HCT116 (cell line): ENCODE measurements at regions not wholly inside any gene's neighbourhood (a gene's known extent, or its start where the extent isn't known, plus 50 kb on each side); places are given as distances from the start of the nearest gene placed in this dataset.

Experiments used
- ATAC-seq: fragments of 200-7000 bp; cut with Tn5 transposase; 2 replicates; pipeline ENCODE4 v1.9.1; 2020; ENCODE audit warnings: mild to moderate bottlenecking, moderate library complexity
- BruUV-seq: library from RNA; stranded (reverse); fragments of 400-500 nt; replicated peaks from 2 replicates; lab custom pipeline; 2021; lab: Mats Ljungman, UMichigan
- CTCF ChIA-PET: fragments of 300-600 bp; sonication (Branson Sonifier 250); formaldehyde crosslinking; loops from one replicate; lab custom pipeline; 2021; ENCODE audit warnings: antibody characterized with exemption; lab: Charles Lee
- POLR2A ChIA-PET: fragments of 300-600, 350-600 bp; sonication (Branson Sonifier 250); formaldehyde crosslinking; loops from one replicate; lab custom pipeline; 2021; ENCODE audit warnings: antibody characterized with exemption; lab: Charles Lee
- RAD21 ChIA-PET, 2 experiments: fragments of 300-600 bp; sonication (Branson Sonifier 250); formaldehyde crosslinking; loops; one replicate each; lab custom pipeline; 2023; ENCODE audit warnings: low total read pairs in 2 of 2; ENCODE audit not compliant: uncharacterized antibody in 2 of 2, unreplicated experiment in 2 of 2, low non-redundant PET in 1 of 2; lab: Charles Lee
- DNase-seq: peaks from one replicate; pipeline ENCODE4 v3.0.0-alpha.2; 2010; ENCODE audit warnings: low read depth, low spot score
- H2AFZ ChIP-seq: fragments of 200-600 bp; shearing (Covaris generic), sonication (generic); 2 replicates; pipeline ENCODE4 v1.6.1; 2017; ENCODE audit warnings: low read depth, mixed run types, mixed read lengths, antibody characterized with exemption, low read length; ENCODE audit not compliant: poor library complexity, severe bottlenecking
- H3K27ac ChIP-seq: 2 replicates; pipeline ENCODE4 v1.5.1; 2012; ENCODE audit warnings: low read depth, low read length
- H3K27me3 ChIP-seq: fragments of 200-600 bp; sonication (generic); 2 replicates; pipeline ENCODE4 v1.6.1; 2016; ENCODE audit warnings: mixed run types, low read length, mixed read lengths; ENCODE audit not compliant: insufficient read depth
- H3K36me3 ChIP-seq, 2 experiments: fragments of 200-500 bp in 1 of 2; fragments of 200-600 bp in 1 of 2; sonication (Bioruptor generic) in 1 of 2; sonication (generic) in 1 of 2; 2 replicates each; pipeline versions ENCODE4 v1.5.1 to v1.6.1; 2014 to 2016; ENCODE audit warnings: low read length in 2 of 2, inconsistent platforms in 1 of 2, mixed read lengths in 1 of 2, mixed run types in 1 of 2; ENCODE audit not compliant: insufficient read depth in 2 of 2, control insufficient read depth in 1 of 2
- H3K4me1 ChIP-seq, 2 experiments: fragments of 200-600 bp in 1 of 2; sonication (generic) in 1 of 2; 2 replicates each; pipeline versions ENCODE4 v1.5.1 to v1.6.1; 2012 to 2017; ENCODE audit warnings: low read length in 2 of 2, inconsistent platforms in 1 of 2, mild to moderate bottlenecking in 1 of 2, mixed read lengths in 1 of 2, mixed run types in 1 of 2, moderate library complexity in 1 of 2; ENCODE audit not compliant: insufficient read depth in 2 of 2, control insufficient read depth in 1 of 2
- H3K4me2 ChIP-seq: fragments of 200-600 bp; sonication (generic); 2 replicates; pipeline ENCODE4 v1.6.1; 2017; ENCODE audit warnings: mixed run types, low read length, mixed read lengths
- H3K4me3 ChIP-seq, 2 experiments: fragments of 200-600 bp in 1 of 2; sonication (generic) in 1 of 2; replicated peaks in 1 of 2; 2 replicates each; pipeline ENCODE4 v1.5.1; 2011 to 2016; ENCODE audit warnings: low read length in 2 of 2, control low read depth in 1 of 2, low read depth in 1 of 2, mild to moderate bottlenecking in 1 of 2, mixed read lengths in 1 of 2, mixed run types in 1 of 2
- H3K79me2 ChIP-seq: fragments of 200-600 bp; sonication (generic); 2 replicates; pipeline ENCODE4 v1.6.1; 2017; ENCODE audit warnings: mild to moderate bottlenecking, mixed run types, low read length, moderate library complexity, mixed read lengths; ENCODE audit not compliant: insufficient read depth
- H3K9ac ChIP-seq: fragments of 200-600 bp; sonication (generic); 2 replicates; pipeline ENCODE4 v1.6.1; 2016; ENCODE audit warnings: low read length, mixed read lengths
- H3K9me2 ChIP-seq: fragments of 200-600 bp; sonication (generic), shearing (Covaris generic); 2 replicates; pipeline ENCODE4 v1.6.1; 2017; ENCODE audit warnings: mixed run types, mild to moderate bottlenecking, moderate library complexity; ENCODE audit not compliant: insufficient read depth
- H3K9me3 ChIP-seq, 2 experiments: fragments of 200-500 bp in 1 of 2; fragments of 200-600 bp in 1 of 2; sonication (Bioruptor generic) in 1 of 2; sonication (generic) in 1 of 2; 2 replicates each; pipeline ENCODE4 v1.6.1; 2014 to 2017; ENCODE audit warnings: low read length in 2 of 2, mixed read lengths in 2 of 2, inconsistent platforms in 1 of 2, low read depth in 1 of 2, mild to moderate bottlenecking in 1 of 2, mixed run types in 1 of 2, moderate library complexity in 1 of 2; ENCODE audit not compliant: control insufficient read depth in 1 of 2, insufficient read depth in 1 of 2
- H4K20me1 ChIP-seq: fragments of 200-600 bp; sonication (generic), shearing (Covaris generic); 2 replicates; pipeline ENCODE4 v1.6.1; 2017; ENCODE audit warnings: mixed run types, mild to moderate bottlenecking, moderate library complexity; ENCODE audit not compliant: insufficient read depth
- ATF3 ChIP-seq: IDR thresholded peaks from 2 replicates; pipeline ENCODE4 v1.6.1; 2012
- CBX3 ChIP-seq: IDR thresholded peaks from 2 replicates; pipeline ENCODE4 v1.6.1; 2012; ENCODE audit warnings: low read depth
- CEBPB ChIP-seq: IDR thresholded peaks from 2 replicates; pipeline ENCODE4 v1.6.1; 2012; ENCODE audit warnings: low read depth
- EZH2 ChIP-seq: fragments of 200-600 bp; sonication (generic); IDR thresholded peaks from 2 replicates; pipeline ENCODE4 v1.6.1; 2017; ENCODE audit warnings: antibody characterized with exemption, mixed run types
- EZH2phosphoT487 ChIP-seq: fragments of 200-600 bp; IDR thresholded peaks from 2 replicates; pipeline ENCODE4 v1.6.1; 2018; ENCODE audit warnings: antibody characterized with exemption, borderline replicate concordance
- FOSL1 ChIP-seq: IDR thresholded peaks from 2 replicates; pipeline ENCODE4 v1.6.1; 2012; ENCODE audit warnings: low read depth
- JUND ChIP-seq: IDR thresholded peaks from 2 replicates; pipeline ENCODE4 v1.6.1; 2012
- MAX ChIP-seq: IDR thresholded peaks from 2 replicates; pipeline ENCODE4 v1.6.1; 2012
- POLR2A ChIP-seq: IDR thresholded peaks from 2 replicates; pipeline ENCODE4 v1.7.0; 2011; ENCODE audit warnings: borderline replicate concordance; ENCODE audit not compliant: insufficient read depth, insufficient read length; ENCODE audit errors: extremely low read depth
- POLR2AphosphoS5 ChIP-seq: IDR thresholded peaks from 2 replicates; pipeline ENCODE4 v1.6.1; 2011; ENCODE audit warnings: mild to moderate bottlenecking, low read depth, low read length, moderate library complexity
- RAD21 ChIP-seq: IDR thresholded peaks from 2 replicates; pipeline ENCODE4 v1.6.1; 2012; ENCODE audit warnings: low read depth, mild to moderate bottlenecking
- REST ChIP-seq: IDR thresholded peaks from 2 replicates; pipeline ENCODE4 v1.6.1; 2012; ENCODE audit warnings: low read depth
- SIN3A ChIP-seq: IDR thresholded peaks from 2 replicates; pipeline ENCODE4 v1.6.1; 2012; ENCODE audit warnings: low read depth
- SP1 ChIP-seq: IDR thresholded peaks from 2 replicates; pipeline ENCODE4 v1.6.1; 2012; ENCODE audit warnings: low read depth
- SRF ChIP-seq: IDR thresholded peaks from 2 replicates; pipeline ENCODE4 v1.6.1; 2012; ENCODE audit warnings: low read depth
- TCF7L2 ChIP-seq: IDR thresholded peaks from 2 replicates; pipeline ENCODE4 v1.7.0; 2011; ENCODE audit warnings: borderline replicate concordance, inconsistent platforms; ENCODE audit not compliant: insufficient read depth, insufficient read length; ENCODE audit errors: extremely low read depth
- YY1 ChIP-seq: IDR thresholded peaks from 2 replicates; pipeline ENCODE4 v1.6.1; 2011; ENCODE audit warnings: low read length, low read depth, moderate library complexity, mild to moderate bottlenecking; ENCODE audit not compliant: insufficient replicate concordance; ENCODE audit errors: extremely low read depth
- ZBTB33 ChIP-seq: IDR thresholded peaks from 2 replicates; pipeline ENCODE4 v1.6.1; 2011; ENCODE audit warnings: mild to moderate bottlenecking, low read length, moderate library complexity; ENCODE audit not compliant: insufficient replicate concordance; ENCODE audit errors: extremely low read depth
- ZFX ChIP-seq: fragments of 450-650 bp; IDR thresholded peaks from 2 replicates; pipeline ENCODE4 v1.6.1; 2017
- ZNF274 ChIP-seq: fragments of 200-500 bp; sonication (Bioruptor generic); IDR thresholded peaks from 2 replicates; pipeline ENCODE4 v1.6.1; 2014; ENCODE audit warnings: mild to moderate bottlenecking, low read depth, low read length, inconsistent platforms
- intact Hi-C: fragments of 100-400 bp; cut with micrococcal nuclease; formaldehyde crosslinking; loops from 2 replicates; pipeline ENCODE4 v1.10.0; 2022

- no peak for TF ChIP-seq YY1
- no peak for TF ChIP-seq SP1
- no peak for TF ChIP-seq MAX
- TF ChIP-seq ZFX = no peak
- no peak for TF ChIP-seq CBX3
- TF ChIP-seq CEBPB = no peak
- no peak for TF ChIP-seq REST
- no peak for TF ChIP-seq POLR2AphosphoS5
- no peak for TF ChIP-seq EZH2
- no peak for TF ChIP-seq POLR2A
- no peak for TF ChIP-seq FOSL1
- no peak for TF ChIP-seq RAD21
- TF ChIP-seq EZH2phosphoT487 = no peak
- TF ChIP-seq ZNF274 = no peak
- TF ChIP-seq ZBTB33 = no peak
- no peak for TF ChIP-seq TCF7L2
- TF ChIP-seq SIN3A = no peak
- no peak for TF ChIP-seq SRF
- TF ChIP-seq ATF3 = no peak
- no peak for TF ChIP-seq JUND
- no peaks in the 10 kb centered on the region for H3K9me3 ChIP-seq
- no peaks in the 10 kb centered on the region for H3K36me3 ChIP-seq
- H2AFZ ChIP-seq = no peak overlapping the region
- no peak overlapping the region for H3K4me3 ChIP-seq
- no peak for ATAC-seq
- BruUV-seq = no TSS peak
- DNase-seq = no peak
- intact Hi-C loops = no loop called here
- no peak overlapping the region for H3K4me2 ChIP-seq
- H3K9me2 ChIP-seq = no peaks in the 10 kb centered on the region
- H3K27ac ChIP-seq = no peak overlapping the region
- peaks cover 2% of the 10 kb centered on the region; the same call in 1 of the 2 replicates for H3K27me3 ChIP-seq
- no peaks in the 10 kb centered on the region for H3K79me2 ChIP-seq
- ChIA-PET CTCF (no interaction called here), RAD21 (no interaction called here), POLR2A (no interaction called here)
- no peaks in the 10 kb centered on the region for H4K20me1 ChIP-seq
- no peak overlapping the region for H3K9ac ChIP-seq
- peaks cover 2 to 9% of the 10 kb centered on the region in 2 experiments; a peak in 3 of 4 replicates for H3K4me1 ChIP-seq
These were observed 89.3 kb upstream of the DGKG start for GRCh38 chr3:186451371-186451770.
